ENCODE measurements at regions not wholly inside any gene's neighbourhood (a gene's known extent, or its start where the extent isn't known, plus 50 kb on each side); places are given as distances from the start of the nearest gene placed in this dataset.

GRCh38 chr7:85376589-85376988, 189.7 kb upstream of the SEMA3D start:
- DNase-seq (no peak), ATAC-seq (no peak)
- Histone ChIP-seq H3K9me3 (peaks cover 0 to 5% (median 0%) of the 10 kb centered on the region in 12 donors), H3K4me1 (no peaks in the 10 kb centered on the region), H3K27me3 (no peaks in the 10 kb centered on the region), H3K27ac (no peak overlapping the region), H3K4me3 (no peak overlapping the region), H3K36me3 (no peaks in the 10 kb centered on the region)
- TF ChIP-seq CTCF (IDR thresholded peaks at IDR 0.05) (no peak), POLR2A (IDR thresholded peaks at IDR 0.05) (no peak)
- WGBS, 4 donors: 74 to 94% (median 83%) methylated on average over 2 of the region's 2 CpGs
- intact Hi-C loops (cut with DNase I): no loop called here

GRCh38 chr7:85356916-85357315, 170.1 kb upstream of the SEMA3D start:
- 51 to 68% (median 64%) methylated on average over 1 of the region's 1 CpG for WGBS, 4 donors
- intact Hi-C loops (cut with DNase I): no loop called here
- no peak for DNase-seq
- Histone ChIP-seq H3K27me3 (no peaks in the 10 kb centered on the region), H3K4me1 (no peaks in the 10 kb centered on the region), H3K9me3 (no peaks in the 10 kb centered on the region), H3K4me3 (no peak overlapping the region), H3K36me3 (no peaks in the 10 kb centered on the region), H3K27ac (no peak overlapping the region)
- ATAC-seq: no peak
- TF ChIP-seq CTCF (IDR thresholded peaks at IDR 0.05) (no peak), POLR2A (IDR thresholded peaks at IDR 0.05) (no peak)

- intact Hi-C loops (cut with DNase I): loop anchor here in 1 of 10 donors (10.0 kb wide), 1 partner anchor 59 kb away; no protein-coding TSS in a partner anchor
- DNase-seq: no peak
- Histone ChIP-seq H3K4me3 (no peak overlapping the region), H3K27ac (no peak overlapping the region), H3K27me3 (no peaks in the 10 kb centered on the region), H3K4me1 (no peaks in the 10 kb centered on the region), H3K36me3 (no peaks in the 10 kb centered on the region), H3K9me3 (no peaks in the 10 kb centered on the region)
- ATAC-seq: no peak
- TF ChIP-seq POLR2A (IDR thresholded peaks at IDR 0.05) (no peak), CTCF (IDR thresholded peaks at IDR 0.05) (no peak)
Measured at GRCh38 chr7:85343484-85343883, 156.6 kb upstream of the SEMA3D start.

- Histone ChIP-seq H3K27ac (no peak overlapping the region), H3K4me1 (no peaks in the 10 kb centered on the region), H3K27me3 (no peaks in the 10 kb centered on the region), H3K36me3 (no peaks in the 10 kb centered on the region), H3K9me3 (no peaks in the 10 kb centered on the region), H3K4me3 (no peak overlapping the region)
- no peak for ATAC-seq
- intact Hi-C loops (cut with DNase I): loop anchor here in 1 of 10 donors (10.0 kb wide), 1 partner anchor 58 kb away; no protein-coding TSS in a partner anchor
- no peak for DNase-seq
- TF ChIP-seq CTCF (IDR thresholded peaks at IDR 0.05) (no peak), POLR2A (IDR thresholded peaks at IDR 0.05) (no peak)
Measured at GRCh38 chr7:85342781-85343180, 155.9 kb upstream of the SEMA3D start.

Data from heart left ventricle (tissue), 16 donors.